ENCODE measurements at regions not wholly inside any gene's neighbourhood (a gene's known extent, or its start where the extent isn't known, plus 50 kb on each side); places are given as distances from the start of the nearest gene placed in this dataset.
"Not testable (repeated sequence)": the region's sequence is repeated elsewhere in the genome, so short reads cannot be mapped to it uniquely, and the experiment has no call there.

DNA sequence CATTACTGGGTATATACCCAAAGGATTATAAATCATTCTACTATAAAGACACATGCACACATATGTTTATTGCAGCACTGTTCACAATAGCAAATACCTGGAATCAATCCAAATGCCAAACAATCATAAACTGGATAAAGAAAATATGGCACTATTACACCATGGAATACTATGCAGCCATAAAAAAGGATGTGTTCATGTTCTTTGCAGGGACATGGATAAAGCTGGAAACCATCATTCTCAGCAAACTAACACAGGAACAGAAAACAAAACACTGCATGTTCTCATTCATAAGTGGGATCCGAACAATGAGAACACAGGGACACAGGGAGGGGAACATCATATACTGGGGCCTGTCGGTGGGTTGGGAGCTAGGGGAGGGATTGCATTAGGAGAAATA is 591.7 kb downstream of the TBL1XR1 start:
- TF ChIP-seq POLR2A (IDR thresholded peaks at IDR 0.05; ENCODE audit: low read depth, low read length); POLR2AphosphoS5 (IDR thresholded peaks at IDR 0.05; ENCODE audit: low read depth, low read length); TAF1 (IDR thresholded peaks at IDR 0.05; ENCODE audit: low read depth, low read length); PAX5 (IDR thresholded peaks at IDR 0.05; ENCODE audit: insufficient read depth, low read length, severe bottlenecking): not testable (repeated sequence)

Measured in GM12891 (cell line).